NCI-H82 treated with DMSO at 0.1 percent for 48 hours (cell line): ENCODE measurements at regions not wholly inside any gene's neighbourhood (a gene's known extent, or its start where the extent isn't known, plus 50 kb on each side); places are given as distances from the start of the nearest gene placed in this dataset.
A peak's percentile ranks its signal among the peaks of the same experiment; 100 is the strongest.
"Not testable (repeated sequence)": the region's sequence is repeated elsewhere in the genome, so short reads cannot be mapped to it uniquely, and the experiment has no call there.

Experiments used
- DNase-seq: peaks from one replicate; lab custom pipeline; 2025; ENCODE audit not compliant: unreplicated experiment; lab: John Stamatoyannopoulos, UW

DNA sequence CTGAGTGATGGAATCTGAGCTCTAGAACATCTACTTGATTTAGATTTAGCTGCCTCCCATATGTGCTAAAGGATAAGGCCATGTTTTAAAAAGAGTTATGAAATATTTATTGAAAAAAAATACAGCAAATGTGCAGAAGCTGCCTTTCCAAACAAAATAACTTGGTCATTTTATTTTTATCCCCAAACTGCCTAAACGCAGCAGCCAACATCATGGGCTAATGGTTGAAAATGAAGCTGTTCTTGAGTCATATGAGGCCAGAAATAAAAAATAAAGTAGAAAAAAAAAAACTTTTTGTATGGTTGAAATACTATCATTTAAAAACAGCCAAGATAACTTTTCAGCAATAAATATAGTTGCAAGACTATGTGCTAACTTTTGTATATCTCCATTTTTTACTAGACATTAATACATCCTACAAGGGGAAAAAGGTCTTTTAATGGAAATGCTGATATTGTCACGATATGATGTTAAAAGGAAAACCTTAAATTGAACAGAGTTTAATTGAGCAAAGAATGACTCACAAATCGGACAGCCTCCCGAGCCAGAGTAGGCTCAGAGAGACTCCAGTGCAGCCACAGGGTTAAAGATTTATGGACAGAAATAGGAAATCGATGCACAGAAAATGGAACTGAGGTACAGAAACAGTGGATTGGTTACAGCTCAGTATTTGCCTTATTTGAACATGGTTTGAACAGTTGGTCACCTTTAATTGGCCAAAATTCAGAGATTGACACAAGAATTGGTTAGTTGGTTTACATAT is 305.8 kb downstream of the MDFIC start:
- no peak for DNase-seq

DNA sequence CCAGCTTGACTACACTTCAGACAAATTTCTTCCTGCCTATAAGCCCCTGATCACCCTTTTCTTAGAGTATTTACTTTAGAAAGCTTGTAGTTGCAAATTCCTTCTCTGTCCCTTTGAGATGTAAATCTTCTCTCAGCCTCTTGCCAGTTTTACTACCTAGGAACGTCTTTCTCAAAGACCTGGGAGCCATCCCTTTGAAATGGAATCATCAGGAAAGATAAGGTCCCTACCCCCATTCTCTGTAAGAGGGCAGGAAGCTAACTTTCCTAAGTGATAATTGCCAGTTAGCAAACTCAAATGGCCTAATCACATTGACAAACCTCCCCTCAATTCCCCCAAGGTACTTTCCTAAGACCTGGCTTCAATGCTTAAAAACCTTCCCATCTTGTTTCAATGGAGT is 304.5 kb downstream of the MDFIC start:
- DNase-seq = no peak

DNA sequence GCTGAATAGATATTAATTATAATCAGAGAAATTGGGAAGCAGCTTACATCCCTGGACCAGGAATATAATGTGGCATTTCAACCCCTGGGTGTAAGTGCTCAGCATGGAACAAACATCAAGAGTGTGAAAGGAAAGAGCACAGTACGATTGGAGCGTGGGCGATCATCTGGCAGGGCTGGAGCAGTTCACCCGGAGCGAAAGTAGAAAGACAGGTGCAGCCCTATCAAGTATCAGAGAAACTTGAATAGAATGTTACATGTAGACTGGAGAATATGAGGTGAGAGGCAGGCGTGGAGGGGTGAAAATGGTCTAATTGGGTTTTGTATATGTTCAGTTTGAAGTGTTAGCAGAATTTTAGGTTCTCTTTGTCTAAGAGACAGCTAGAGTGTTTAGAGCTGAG is 303.0 kb downstream of the MDFIC start:
- DNase-seq = no peak

DNA sequence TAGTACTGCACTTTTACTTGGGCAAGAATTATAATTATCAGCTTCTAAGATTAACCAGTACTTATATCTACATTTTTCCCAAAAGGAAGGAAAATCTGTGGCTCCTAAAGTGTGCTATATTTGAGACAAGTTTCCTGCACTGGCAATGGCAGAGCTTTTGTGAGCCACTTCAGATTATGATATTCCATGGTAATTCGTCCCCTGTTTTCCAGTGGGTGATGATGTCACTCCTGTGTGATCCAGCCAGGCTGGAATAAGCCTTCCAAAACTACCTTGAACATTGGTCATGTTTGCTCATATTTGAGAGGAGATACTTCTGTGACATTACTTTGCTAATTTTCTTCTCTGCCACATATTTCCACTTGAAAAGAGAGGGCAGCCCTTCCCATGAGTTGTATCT is 302.1 kb downstream of the MDFIC start:
- no peak for DNase-seq

DNA sequence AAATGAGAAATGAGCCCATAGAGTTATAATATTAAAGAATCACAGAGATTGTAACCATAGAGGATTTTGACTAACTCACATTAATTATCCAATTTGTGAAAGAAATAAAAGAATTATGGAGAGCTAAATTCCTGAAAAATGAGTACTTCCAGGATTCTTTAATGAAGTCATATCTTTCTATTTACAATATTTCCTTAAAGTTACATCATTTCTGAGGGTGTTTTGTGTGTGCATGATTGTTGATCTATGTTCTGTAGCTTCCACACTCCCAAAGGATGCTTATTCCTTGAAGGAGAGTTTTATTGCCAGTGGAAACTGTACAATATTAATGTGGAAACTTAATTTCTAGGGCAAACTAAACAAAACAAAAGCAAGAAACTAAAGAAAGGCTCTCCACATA is 299.6 kb downstream of the MDFIC start:
- DNase-seq = no peak

DNA sequence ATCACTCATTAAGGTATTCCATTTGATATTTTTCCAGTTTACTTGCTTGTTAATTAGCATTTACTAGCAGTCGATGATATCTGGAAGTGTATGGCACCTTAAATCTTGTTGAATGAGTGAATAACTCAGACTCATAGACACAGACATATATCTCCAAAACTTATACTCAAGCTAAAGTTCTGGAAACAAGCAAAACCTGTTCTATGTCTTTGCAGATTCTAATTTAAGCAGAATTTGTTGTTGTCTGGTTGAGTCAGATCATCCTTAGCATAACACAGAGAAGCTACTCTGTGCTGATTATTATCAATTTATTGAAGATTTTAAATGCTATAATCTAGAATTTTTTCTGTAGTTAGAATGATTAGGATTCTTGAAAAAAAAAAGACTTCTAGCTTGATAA is 296.2 kb downstream of the MDFIC start:
- no peak for DNase-seq

DNA sequence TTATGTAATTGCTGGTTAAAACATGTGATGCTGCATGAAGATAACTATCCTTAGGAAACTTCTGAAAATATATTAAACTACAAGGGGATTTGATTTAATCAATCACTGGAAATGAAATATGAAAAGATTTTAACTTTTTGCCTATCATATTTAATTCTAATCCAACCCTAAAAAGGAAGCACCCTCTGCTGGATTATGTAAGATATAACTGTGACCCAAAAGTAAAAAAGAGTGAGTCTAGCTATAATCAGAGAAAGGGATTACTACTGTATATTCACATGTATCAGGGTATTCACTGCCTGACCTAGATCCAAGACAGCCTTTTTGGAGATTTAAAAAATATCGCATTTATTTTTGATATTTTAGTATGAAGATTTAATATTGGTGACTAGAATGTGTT is 295.5 kb downstream of the MDFIC start:
- DNase-seq = no peak

DNA sequence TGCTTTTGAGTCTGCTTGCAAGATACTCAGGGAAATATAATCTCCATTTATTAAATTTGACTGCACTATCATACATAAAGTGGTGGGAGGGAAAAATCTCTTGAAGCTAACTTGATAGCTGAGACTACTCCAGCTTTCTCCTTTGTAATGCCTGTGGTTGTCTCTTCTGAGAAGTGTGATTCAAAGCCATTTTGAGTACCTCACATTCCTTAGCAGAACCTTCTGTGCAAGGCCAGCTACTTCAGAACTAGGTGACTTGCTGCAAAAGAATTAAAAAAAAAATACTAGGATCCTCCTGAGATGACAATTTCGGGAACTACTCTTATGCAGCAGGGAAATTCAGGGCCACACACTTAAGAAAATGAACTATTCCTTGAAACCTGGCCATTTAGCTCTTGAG is 294.8 kb downstream of the MDFIC start:
- DNase-seq = no peak

DNA sequence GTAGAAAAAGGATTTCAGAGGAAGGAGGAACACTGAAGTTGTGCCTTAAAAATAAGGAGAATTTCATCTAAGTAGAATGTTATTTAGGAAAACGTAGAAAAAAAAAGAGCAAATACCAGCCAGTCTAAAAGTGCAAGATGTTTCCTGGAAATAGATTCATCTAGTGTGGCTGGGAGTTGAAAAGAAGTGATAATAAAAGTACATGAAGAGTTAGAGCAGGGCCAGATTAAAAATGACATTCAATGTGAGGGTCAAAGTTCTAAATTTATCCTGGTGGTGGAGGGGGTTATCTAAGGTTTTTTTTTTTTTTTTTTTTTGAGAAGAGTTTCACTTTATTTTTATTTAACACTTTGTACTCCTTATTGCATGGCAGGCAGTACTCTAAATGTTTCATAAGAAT is 289.3 kb downstream of the MDFIC start:
- no peak for DNase-seq

DNA sequence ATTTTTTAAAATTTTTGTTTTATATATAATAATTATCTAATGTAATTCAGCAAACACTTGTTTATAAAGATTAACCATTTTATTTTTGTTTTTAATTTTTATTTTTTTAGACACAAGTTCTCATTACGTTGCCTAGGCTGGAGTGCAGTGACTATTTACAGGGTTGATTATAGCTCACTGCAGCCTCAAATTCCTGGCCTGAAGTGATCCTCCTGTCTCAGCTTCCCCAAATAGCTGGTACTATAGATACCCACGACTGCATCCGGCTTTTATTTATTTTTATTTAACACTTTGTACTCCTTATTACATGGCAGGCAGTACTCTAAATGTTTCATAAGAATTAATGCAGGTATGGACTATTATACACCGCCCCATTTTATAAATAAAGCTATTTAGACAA is 288.7 kb downstream of the MDFIC start:
- no peak for DNase-seq

DNA sequence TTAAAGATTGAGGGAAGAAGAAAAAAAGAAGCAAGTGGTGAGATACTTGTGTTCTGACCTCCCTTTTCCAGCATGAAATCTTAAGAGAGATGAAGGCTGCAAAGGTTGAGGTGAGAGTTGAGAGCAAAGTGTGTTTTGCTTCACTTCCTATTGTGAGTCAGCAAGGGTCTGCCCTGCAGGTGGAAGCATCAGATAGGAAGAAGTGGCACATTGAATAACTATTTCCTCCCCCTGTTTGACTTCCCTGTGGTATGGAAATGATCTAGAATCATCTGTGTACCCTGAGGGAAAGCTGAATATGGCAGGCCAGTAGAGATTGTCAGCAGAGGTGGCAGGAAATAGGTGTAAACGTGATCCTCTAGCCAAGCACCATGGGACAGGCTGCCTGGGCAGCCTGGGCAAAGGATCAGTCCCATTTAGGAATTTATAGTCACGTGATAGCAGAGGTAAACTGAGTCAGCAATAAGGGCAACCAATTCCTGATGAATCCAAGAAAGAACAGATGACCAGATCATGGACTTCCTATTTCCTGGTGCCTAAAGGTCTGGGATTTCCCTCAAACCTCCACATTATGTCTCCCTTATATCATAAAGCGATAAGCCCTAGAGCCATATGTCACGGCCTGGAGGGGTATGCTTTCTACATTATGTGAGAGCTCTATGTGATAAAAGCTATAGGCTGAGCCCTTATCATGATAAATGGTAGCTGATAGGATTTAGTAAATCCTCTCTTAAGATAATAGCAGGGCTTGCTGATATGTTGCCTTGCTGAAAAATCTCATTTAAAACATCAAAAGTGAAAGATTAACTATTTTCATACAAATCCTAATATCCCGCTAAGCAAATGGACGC is 287.0 kb downstream of the MDFIC start:
- DNase-seq = peak; percentile 93

DNA sequence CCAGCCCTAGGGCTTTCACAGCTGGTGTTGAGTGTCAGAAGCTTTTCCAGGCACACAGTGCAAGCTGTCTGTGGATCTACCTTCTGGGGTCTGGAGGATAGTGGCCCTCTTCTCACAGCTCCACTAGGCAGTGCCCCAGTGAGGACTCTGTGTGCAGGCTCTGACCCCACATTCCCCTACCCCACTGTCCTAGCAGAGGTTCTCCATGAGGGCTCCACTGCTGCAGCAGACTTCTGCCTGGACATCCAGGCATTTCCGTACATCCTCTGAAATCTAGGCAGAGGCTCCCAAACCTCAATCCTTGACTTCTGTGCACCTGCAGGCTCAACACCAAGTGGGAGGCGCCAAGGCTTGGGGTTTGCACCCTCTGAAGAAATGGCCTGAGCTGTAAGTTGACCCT is 284.5 kb downstream of the MDFIC start:
- DNase-seq = not testable (repeated sequence)

DNA sequence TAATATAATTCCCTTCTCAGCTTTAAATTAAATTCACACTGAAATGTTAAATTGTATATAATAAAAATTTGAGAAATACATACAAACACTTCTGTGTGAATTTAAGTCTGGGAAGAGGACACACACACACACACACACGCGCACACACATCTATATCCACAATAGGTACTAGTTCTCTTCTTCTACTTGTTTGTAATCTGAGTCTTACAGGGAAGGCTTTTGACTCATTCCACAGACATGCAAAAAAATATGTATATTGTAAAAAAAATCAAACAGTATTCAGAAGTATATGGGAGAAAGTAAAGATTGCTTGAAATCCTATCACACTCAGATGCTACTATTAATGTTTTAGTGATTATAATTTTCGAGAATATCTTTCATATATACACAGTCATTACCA is 276.2 kb downstream of the MDFIC start:
- no peak for DNase-seq

DNA sequence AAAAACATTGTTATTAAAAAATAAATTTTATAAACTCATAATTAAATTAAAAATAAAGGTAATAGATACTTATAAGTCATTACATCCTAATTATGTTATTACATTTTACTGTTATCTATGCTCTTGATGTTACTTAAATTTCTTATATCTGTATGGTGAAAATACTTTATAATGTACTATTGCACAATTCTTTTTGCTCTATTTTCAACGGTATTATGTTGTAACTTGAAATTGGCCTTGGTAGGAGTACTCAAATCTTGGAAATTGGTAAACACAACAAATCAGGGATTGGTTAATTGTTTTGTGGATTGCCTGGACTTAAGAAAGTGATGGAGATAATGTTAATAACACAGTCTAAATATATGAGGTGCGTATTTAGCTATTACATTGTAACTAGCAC is 273.3 kb downstream of the MDFIC start:
- DNase-seq = no peak

DNA sequence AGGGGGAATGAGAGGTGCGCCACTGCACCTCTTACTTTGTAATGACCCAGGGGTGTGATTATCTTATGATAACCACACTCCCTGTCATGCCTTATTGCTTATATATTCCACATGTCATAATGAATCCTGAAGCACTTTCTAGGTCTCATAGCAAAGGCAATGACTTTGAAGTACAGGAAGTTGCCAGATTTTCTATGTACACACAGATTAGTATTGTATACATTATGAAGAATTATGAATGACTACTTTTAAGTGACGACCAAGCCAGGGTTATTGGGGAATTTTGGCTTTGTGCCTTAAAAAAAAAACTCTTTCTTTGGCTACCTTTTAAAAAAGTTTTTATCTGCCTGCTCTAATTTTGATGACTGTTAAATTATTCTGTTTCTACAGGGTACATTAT is 269.6 kb downstream of the MDFIC start:
- DNase-seq = no peak

DNA sequence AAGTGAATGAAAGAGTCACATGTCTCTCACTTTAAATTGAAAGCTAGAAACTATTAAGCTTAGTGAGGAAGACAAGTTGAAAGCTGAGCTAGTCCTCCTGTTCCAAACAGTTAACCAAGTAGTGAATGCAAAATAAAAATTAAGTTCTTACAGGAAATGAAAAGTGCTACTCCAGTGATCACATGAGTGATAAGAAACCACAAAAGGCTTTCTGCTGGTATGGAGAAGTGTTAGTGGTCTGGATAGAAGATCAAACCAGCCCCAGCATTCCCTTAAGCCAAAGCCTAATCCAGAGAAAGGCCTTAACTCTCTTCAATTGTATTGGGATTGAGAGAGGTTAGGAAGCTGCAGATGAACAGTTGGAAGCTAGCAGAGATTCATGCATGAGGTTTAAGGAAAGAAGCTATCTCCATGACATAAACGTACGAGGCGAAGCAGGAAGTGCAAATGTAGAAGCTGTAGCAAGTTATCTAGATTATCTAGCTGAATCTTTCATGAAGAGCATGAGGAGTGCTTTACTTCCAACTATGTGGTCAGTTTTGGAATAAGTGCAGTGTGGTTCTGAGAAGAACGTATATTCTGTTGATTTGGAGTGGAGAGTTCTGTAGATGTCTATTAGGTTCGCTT is 261.6 kb downstream of the MDFIC start:
- no peak for DNase-seq

DNA sequence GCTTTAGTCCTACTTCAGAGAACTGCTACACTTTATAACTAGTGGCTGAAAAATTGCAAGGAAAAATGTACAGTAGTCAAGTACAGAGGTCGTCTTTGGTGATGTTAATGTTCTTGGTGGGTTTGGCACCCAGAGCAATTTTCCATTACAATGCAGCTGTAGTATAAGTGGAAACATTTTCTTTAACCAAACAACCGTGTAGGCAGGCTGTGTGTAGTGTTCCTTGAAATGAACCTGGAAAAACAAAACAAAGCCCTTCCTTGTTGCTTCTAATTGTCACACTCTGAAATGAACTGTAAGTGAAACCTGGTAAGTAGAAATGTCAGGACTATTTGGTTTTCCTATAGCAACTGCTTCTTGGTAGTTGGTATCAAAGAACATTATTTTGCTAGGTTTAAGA is 256.9 kb downstream of the MDFIC start:
- no peak for DNase-seq

DNA sequence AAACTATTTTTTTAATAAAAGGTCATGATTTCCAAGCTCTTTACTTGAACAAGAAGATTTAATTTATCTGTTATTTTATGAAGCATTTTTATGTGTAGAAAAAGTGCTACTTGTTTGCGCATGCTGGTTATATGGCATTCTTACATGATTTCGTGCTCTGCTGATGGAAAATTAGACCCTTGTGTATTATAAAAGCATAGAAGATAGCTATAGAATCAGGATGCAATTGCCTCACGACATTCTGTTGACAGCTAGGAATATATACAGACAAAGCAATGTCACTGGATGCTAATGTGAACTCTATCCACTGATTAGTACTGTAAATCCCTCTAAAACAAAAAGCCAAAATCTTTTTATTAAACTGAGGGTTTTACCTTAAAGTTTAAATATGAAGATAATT is 255.9 kb downstream of the MDFIC start:
- DNase-seq = no peak

DNA sequence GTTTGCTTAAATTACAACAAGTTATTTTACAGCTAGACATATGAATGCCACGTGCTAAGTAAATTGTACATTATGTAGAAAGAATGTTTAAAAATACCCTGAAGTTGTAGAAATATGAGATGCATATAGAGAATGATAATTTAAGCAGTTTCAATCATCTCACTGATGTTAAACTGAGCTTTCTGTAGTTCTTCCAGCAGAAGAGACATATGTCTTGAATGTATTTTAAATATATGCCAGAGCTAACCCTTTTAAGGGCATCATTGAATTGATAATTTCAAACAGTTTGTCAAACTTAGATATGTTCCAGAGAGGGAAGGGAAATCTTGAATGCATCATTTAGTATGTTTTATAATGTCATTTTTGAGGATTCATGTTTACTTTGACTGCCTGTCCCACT is 255.2 kb downstream of the MDFIC start:
- DNase-seq = no peak

DNA sequence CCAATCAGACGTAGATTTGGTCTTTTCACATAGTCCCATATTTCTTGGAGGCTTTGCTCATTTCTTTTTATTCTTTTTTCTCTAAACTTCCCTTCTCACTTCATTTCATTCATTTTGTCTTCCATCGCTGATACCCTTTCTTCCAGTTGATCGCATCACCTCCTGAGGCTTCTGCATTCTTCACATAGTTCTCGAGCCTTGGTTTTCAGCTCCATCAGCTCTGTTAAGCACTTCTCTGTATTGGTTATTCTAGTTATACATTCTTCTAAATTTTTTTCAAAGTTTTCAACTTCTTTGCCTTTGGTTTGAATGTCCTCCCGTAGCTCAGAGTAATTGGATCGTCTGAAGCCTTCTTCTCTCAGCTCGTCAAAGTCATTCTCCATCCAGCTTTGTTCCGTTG is 250.5 kb downstream of the MDFIC start:
- DNase-seq = not testable (repeated sequence)

DNA sequence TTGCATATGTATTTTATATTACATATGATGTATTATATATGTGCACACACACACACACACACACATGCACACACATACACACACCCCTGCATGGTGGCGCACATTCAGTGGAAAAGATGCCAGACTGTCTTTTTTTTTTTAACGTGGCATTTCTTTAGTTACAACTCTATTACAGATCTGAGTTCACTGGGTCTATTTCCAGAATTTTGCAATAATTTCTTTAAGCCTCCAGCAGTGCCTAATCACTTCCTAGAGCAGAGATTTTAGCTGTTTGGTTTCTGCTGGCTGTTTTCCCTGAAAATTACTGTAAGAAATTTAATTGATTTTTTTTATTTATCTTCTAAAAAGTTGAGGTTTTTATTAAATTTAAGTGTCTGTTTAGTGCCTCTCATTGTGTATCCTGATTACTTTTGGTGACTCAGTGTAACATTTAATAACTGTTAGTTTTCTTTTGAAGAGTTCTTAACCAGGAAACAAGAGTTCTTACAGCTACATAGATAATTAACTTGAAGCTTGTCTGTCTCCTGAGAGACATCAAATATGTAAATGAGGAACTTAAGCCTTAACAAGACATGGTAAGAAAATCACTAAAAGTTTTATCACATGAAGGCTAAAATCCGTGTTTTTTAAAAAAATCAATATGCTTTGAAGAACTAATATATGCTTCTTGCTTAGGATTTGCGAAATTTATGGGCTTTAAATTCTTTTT is 232.0 kb downstream of the MDFIC start:
- DNase-seq = no peak
